ENCODE measurements at regions not wholly inside any gene's neighbourhood (a gene's known extent, or its start where the extent isn't known, plus 50 kb on each side); places are given as distances from the start of the nearest gene placed in this dataset.

DNA sequence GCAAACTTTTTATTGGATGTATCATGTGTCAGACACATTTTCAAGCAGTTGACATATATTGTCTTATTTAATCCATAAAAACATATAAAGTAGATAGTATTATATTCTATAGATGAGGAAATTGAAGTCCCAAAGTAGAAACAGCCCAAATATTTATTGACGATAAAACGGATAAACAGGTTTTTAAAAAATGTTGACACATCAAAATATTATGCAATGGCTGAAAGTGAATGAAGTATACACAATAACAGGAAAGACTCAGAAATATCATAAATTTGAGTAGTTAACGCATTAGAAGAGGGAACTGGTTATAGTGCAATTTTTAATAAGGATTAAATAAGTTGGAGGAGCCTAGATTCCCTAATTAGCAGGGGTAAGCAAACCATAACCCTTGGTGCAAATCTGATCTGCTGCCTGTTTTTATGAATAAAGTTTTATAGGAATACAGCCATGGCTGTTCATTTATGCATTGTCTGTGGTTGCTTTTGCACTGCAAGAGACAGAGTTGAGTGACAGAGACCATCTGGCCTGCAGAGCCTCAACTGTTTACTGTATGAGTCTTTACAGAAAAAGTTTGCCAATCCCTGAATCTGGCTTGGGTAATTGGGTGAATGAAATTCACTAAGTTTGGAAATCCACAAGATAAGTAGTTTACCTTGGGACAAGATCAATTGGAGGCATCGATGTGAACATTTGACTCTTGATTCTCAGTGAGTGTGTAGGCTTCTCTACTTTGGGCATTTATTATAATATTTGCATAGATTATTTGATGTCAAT, 50.6 kb upstream of the EXOC2 start:
- no peak overlapping the region for H3K4me3 ChIP-seq (replicated peaks in 1 of 2; ENCODE audit: low read depth in 2 of 2, low read length in 2 of 2)
- TF ChIP-seq, protein P1, sequence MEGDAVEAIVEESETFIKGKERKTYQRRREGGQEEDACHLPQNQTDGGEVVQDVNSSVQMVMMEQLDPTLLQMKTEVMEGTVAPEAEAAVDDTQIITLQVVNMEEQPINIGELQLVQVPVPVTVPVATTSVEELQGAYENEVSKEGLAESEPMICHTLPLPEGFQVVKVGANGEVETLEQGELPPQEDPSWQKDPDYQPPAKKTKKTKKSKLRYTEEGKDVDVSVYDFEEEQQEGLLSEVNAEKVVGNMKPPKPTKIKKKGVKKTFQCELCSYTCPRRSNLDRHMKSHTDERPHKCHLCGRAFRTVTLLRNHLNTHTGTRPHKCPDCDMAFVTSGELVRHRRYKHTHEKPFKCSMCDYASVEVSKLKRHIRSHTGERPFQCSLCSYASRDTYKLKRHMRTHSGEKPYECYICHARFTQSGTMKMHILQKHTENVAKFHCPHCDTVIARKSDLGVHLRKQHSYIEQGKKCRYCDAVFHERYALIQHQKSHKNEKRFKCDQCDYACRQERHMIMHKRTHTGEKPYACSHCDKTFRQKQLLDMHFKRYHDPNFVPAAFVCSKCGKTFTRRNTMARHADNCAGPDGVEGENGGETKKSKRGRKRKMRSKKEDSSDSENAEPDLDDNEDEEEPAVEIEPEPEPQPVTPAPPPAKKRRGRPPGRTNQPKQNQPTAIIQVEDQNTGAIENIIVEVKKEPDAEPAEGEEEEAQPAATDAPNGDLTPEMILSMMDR (IDR thresholded peaks at IDR 0.05; ENCODE audit: low read depth, low read length): no peak
- no peak for DNase-seq (ENCODE audit: low read depth in 2 of 2)
